HG03342 (cell line): ENCODE measurements at regions not wholly inside any gene's neighbourhood (a gene's known extent, or its start where the extent isn't known, plus 50 kb on each side); places are given as distances from the start of the nearest gene placed in this dataset.
"Not testable (repeated sequence)": the region's sequence is repeated elsewhere in the genome, so short reads cannot be mapped to it uniquely, and the experiment has no call there.

Experiments used
- ATAC-seq: cut with Tn5 transposase; IDR thresholded peaks from one replicate; pipeline ENCODE4 v1.9.1; 2021; ENCODE audit warnings: mild to moderate bottlenecking, moderate library complexity; ENCODE audit not compliant: unreplicated experiment

DNA sequence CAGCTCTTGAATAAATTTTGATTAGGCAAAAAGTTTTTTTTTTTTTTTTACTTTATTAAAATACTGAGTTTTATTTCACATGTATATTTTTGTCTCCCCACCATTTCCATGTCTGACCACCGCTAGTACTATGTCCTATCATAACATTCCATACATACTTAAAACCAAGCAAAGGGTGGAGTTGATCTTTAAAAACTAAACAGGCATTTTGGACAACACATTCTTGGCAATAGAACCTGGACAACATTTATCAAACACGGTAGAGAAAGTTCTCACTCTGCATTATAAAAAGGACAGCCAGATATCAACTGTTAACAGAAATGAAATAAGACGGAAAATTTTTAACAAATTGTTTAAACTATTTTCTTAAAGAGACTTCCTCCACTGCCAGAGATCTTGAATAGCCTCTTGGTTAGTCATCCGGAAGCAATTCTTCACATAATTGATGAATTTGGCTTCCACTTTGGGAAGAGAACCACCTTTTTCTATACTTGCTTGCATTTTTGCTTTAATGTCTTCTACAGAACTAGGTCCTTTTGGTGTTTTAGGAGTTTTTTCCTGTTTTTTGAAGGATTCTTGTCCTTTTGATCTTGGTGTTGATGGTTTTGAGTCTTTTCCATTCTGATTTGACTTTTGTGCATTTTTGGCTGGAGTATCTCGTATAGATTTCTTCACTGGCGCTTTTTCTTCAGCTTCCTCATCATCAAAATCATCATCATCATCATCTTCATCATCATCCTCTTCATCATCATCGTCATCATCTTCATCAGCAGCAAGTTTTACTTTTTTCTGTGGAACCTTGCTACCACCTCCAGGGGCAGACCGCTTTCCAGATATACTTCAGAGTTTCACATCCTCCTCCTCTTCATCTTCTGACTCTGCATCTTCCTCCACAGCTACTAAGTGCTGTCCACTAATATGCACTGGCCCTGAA lies 58.7 kb downstream of the POU5F2 start:
- not testable (repeated sequence) for ATAC-seq

DNA sequence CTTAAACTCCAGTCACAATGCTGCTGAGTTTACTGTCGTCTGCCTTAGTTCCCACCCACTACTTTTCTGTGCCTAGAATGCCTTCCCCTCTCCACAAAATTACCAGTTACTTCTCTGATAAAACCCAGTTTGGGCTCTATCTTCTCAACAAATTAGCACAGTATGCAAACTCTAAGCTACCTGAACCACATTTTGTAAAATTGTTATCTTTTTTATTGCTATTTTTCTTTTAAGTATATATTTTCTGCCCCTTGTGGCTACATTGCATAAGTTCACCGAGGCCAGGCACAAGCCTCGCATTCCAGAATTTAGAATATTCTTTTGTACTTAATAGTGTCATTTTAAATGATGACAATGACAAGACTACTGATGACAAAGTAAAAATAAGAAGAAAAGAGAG lies 60.0 kb downstream of the POU5F2 start:
- no peak for ATAC-seq

DNA sequence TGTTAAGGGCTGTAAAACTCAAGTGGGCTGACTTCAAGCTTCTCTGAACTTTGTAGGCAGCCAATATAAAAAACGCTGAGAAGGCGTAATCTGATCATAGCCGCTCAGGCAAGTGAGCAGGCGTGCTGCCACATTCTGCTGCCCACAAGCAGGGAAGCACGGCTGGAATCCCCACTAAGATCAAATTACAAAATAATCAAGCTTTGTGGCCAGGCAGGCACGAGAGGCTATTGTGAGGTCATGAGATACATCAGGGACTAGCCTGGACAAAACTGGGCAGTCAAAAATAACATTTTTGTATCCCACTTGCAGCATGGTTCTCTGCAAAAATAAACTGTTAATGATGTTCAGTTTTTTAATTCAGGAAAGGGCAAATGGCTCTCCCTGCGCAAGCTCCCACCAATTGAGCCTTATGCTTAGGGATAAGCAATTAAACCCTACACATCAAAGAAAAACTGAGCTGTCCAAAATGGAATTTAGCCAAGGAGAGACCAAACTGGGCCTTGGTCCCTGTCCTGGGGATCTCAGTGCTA lies 64.0 kb downstream of the POU5F2 start:
- no peak for ATAC-seq

DNA sequence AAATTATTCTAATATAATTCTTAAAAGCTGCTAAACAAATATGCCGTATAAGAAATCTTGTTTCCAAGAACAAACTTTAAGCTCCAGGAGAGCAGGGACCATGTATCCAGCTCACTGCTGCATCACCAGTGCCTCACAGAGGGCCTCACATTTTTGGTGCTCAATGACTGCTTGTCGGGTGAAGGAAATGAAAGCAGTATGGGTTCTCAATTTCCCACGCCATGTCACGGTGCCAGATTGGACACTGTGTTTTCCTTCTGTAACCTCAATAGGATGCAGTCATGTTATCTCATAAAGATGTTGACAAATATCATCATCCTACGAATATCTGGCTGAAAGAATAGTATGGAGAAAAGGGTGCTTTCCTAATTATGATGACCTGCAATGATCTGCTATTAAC lies 64.7 kb downstream of the POU5F2 start:
- ATAC-seq, result no peak

DNA sequence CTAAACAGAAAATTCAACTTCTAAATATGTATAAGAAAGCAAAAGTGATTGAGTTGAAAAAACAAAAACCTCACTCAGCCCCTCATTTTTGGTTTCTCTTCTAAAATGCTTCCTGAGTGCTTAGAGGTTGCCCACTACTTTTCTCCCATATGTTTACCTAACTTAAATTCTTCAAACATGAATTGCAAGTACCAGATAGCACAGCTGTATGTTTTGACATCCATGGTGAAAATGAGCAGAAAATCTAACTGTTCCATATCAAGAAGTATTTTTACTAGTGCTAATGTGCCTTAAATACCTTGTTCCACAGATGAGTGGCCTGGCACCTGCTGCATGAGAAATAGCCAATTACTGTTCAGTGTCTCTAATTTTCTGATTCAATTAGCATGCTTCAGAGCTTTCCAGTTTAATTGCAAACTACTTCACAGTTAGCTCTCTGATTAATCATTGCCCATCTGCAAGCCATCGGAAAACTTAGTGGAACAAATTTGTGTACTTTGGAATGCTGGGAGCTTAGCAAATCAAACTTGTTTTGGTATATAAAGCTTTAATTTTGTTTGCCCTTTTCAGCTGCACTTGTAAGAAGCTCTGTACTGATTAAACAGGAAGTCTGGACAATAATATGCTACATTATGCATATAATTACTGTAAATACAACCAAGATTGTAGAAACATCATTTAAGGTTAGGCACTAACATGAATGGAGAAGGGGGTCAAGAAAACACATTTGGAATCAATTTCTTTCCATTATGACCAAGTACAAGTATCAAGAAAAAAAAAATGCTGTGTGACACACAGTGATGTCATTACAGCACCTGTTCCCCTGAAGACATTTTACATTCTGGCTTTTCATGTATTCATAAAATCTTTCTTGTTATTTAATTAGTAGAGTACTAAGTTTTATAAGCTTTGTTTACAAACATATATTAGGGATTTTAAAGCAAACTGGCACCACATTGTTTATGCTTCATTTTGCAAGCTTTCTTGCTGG lies 65.6 kb downstream of the POU5F2 start:
- ATAC-seq, result peak; percentile 60

DNA sequence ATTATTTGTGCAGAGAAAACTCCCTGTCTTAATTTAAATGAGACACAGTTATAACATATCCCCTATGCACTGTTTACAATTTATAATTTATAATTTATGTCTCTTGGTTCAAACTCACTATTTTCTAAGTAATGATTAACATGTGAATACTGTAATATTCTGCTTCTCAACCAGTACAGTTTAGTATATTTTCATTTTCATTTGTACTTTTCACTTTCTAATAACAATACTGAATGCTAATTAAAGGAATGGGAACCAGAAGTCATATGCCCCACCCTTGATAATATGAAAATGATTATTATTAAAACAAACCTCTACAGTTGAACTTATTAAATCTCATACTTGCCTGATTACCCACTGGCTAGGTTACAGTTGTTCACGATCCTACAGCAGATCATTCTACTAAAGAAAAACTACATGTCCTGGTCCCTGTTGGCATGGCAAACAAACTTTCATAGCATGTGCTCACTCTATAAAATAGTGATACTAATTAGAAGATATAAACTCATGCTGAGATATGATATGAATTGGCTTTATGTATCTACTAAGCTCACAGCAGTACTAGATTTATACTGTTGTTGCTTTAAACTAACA lies 66.4 kb downstream of the POU5F2 start:
- peak; percentile 61 for ATAC-seq

DNA sequence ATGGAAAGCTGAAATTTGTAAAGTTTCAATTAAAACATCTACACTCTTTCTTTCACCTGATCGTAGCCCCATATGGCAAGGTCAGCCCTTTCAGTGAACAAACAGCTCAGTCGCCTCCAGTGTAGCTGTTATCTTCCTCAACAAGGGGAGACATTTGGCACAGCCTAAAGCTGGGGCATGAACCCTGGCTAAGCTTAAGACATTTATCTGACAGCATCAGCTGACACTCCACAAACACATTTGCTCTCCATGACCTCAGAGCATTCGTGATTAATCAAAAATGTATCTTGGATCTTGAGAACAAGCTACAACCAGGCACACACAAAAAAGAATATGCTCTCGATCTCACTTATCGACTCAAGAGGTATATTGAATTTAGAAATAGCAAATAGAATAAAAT lies 67.3 kb downstream of the POU5F2 start:
- ATAC-seq, result no peak

DNA sequence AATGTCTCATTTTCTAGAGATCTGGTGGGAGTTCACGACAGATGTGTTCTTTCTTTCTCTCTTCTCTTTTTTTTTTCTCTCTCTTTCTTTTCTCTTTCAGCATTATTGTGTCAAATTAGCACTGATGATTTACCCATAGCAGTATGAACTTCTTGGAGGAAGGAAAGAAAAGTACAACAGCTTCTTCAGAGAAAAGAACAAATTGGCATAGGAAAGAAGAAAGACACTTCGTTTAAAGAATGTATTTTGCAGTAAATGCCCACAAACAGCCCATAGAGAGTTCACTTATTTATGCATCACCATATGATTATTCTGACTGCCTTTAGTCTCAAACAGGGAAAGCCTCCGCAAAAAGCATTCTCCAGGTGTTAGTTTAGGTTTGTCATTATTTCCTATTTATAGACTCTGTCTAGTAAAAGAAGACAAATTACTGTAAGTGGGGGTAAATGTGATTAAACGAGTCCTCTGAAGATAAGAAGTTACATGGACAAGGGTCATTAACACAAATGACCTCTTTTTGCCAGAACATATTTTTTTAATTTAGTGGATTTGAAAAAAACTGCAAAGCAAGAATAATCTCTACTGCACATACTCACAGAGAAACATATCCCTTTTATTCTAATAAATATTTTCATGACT lies 68.0 kb downstream of the POU5F2 start:
- ATAC-seq, result no peak

DNA sequence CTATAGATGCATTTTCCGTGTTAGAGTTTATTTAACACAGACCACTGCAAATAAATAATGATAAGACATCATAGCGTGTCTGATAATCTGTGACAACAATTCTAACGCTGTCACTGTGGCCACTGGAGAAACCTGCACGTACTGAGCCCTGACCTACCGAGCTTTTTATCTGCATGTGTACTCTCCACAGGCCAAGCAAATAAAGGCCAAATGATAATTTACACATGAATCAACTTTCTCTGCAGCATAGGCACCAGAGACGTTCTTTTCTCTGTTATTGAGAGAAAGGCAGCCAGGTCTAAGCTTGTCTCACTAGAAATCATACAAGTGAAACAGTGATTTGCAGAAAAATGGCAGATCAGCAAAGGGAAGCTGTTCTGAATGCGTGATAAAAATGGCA lies 75.8 kb downstream of the POU5F2 start:
- ATAC-seq, result no peak

DNA sequence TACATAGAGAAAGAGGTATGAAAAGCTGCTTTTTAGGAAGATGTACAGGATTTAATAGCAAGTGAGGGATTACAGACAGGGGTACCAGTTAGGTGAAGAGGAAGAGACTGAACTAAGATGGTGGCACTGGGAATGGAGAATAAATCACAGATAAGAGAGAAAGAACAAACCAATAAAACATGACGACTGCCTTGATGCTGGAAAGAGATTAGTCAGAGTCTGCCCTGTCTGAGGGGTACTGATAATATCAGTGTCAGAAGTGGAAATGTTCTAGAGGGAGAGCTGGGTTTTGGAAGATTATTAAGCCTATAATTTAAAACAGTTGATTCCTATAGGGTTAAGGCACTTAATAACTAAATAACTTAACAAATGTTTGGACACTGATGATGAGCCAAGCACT lies 77.7 kb downstream of the NR2F1 start:
- no peak for ATAC-seq

DNA sequence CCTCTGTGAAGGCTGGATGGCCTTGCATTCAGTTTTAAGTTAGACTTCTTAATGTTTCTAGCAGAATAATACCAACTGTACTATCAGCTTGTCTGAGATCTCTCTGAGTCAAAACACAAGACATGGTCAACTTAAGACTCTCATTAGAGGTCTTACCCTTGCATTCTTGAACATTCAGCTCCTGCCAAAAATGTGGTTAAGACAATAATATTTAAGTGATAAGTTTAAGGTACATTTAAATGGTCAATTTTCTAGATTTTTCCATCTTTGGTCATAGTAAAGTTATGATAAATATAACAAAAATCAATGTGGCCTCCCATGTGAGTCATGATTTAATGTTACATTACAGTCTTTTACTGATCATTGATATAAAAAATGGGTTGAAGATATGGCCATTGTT lies 75.0 kb downstream of the NR2F1 start:
- ATAC-seq, result no peak

DNA sequence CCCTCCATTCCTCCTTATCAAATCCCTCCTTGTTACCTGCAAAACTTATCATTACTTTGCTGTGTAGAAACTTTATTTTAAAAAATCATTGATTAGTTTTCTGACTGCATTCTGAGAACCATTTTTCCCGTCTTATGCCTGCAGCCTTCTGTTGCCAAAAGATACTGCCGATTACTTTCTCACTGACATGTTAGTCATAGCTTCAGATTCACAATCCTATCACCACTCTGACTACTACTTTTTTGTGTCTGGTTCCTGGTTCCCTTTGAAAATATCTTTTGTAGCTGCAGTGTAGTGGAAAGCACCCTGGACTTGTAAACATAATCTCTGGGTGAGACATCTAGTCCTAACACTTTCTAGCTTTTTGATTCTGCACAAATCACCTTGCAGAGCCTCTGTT lies 71.7 kb downstream of the NR2F1 start:
- no peak for ATAC-seq

DNA sequence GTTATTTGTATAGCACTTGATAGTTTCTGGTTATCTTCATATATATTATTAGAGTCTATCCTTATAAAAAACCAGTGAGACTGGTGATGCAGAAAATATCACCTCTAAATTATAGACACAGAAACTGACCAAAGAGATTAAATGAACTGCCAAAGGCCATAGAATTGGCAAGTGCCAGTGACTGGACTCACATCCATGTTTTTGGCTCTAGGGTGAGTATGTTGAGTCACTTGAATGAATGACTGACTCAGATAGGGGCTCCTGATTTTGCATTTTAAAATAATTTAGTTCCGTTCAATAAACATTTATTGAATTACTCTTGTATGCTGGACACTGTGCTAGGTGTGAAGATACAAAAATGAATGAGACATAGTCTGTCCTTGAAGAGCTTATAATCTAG lies 70.7 kb downstream of the NR2F1 start:
- ATAC-seq, result no peak

DNA sequence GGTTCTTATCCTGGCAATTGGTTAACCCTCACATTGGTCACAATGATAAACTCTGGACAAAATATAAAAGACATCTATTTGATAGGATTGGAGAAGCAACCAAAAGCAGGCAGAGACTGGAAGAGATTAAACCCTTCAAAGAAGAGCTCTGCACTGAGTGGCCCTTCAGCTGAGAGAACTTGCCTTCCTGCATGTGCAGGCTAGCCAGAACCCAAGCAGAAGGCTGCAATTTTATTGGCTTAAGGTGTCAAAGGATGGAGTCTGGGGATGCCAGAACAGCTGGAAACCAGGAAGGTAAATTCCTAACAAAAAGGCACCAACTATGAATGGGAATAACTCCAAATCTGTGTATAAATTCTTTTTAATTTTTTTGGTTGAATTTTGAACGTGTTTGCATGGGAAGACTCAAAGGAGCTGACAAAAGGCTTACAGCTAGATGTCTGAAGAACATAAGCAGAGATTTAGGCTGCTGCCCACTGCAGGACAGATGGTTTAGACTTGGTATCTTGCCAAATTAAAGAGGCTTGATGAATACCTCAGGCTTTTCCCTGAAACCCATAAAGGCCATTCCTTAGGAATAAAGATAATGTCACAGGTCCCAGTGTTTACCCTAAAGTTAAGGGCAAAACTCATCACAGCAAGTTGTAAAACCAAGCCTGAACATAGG lies 66.3 kb downstream of the NR2F1 start:
- no peak for ATAC-seq

DNA sequence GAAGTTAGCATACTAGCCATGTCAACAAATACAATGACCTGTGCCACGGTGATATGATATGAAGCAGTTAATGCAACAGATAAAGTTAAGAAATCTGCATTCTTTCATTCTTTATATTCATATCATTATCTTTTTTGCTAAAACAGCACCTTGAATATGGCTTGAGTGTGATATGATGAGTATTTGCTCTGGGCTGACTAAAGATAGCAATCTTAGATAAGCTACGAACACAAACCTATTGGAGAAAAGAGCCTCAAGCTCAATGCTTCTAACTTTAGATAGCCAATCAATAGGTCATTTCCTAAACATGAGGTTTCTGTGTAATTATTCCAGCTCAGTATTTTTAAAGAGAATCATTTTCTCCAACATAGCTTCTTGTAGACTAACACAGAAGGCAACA lies 61.7 kb downstream of the NR2F1 start:
- no peak for ATAC-seq
